Activated CD8-positive, alpha-beta memory T cell treated with anti-CD3 and anti-CD28 coated beads, Interleukin-2, amount 10 ng/mL, durations not matched to agents 7 days and 5 days (primary cell): ENCODE measurements at regions not wholly inside any gene's neighbourhood (a gene's known extent, or its start where the extent isn't known, plus 50 kb on each side); places are given as distances from the start of the nearest gene placed in this dataset.
"Not testable (repeated sequence)": the region's sequence is repeated elsewhere in the genome, so short reads cannot be mapped to it uniquely, and the experiment has no call there.

Experiments used
- ATAC-seq: fragments of 150-1000 bp; cut with Tn5 transposase; one replicate; pipeline ENCODE4 v1.10.0; 2021; ENCODE audit warnings: moderate library complexity
- CTCF ChIA-PET: fragments of 350-600 bp; sonication (Branson Sonifier 250); formaldehyde crosslinking; loops from one replicate; lab custom pipeline; 2021; ENCODE audit warnings: antibody characterized with exemption; lab: Charles Lee
- DNase-seq: peaks from one replicate; pipeline ENCODE4 v3.0.0-alpha.2; 2020
- H3K27ac Mint-ChIP-seq: one replicate; pipeline ENCODE4 v1.8.0; 2021; ENCODE audit warnings: mild to moderate bottlenecking, mixed read lengths
- H3K27me3 Mint-ChIP-seq: one replicate; pipeline ENCODE4 v1.8.0; 2021; ENCODE audit warnings: mixed read lengths
- H3K36me3 Mint-ChIP-seq: one replicate; pipeline ENCODE4 v1.8.0; 2021; ENCODE audit warnings: mild to moderate bottlenecking, mixed read lengths
- H3K4me1 Mint-ChIP-seq: one replicate; pipeline ENCODE4 v1.8.0; 2021; ENCODE audit warnings: mixed read lengths
- H3K4me3 Mint-ChIP-seq: one replicate; pipeline ENCODE4 v1.8.0; 2021; ENCODE audit warnings: mild to moderate bottlenecking, moderate library complexity, mixed read lengths
- H3K9me3 Mint-ChIP-seq: one replicate; pipeline ENCODE4 v1.8.0; 2022; ENCODE audit warnings: low read depth, mixed read lengths

GRCh38 chr7:133169167-133169822 is 83.6 kb upstream of the EXOC4 start:
- H3K4me1 Mint-ChIP-seq, H3K9me3 Mint-ChIP-seq, ATAC-seq, H3K27ac Mint-ChIP-seq, H3K36me3 Mint-ChIP-seq, DNase-seq, CTCF ChIA-PET, H3K4me3 Mint-ChIP-seq: not testable (repeated sequence)
- peaks cover 36% of the 10 kb centered on the region for H3K27me3 Mint-ChIP-seq

GRCh38 chr7:133177476-133177875 is 75.4 kb upstream of the EXOC4 start:
- ATAC-seq, H3K4me3 Mint-ChIP-seq, H3K36me3 Mint-ChIP-seq, H3K27ac Mint-ChIP-seq, H3K9me3 Mint-ChIP-seq, DNase-seq, H3K4me1 Mint-ChIP-seq, CTCF ChIA-PET: not testable (repeated sequence)
- peaks cover 14% of the 10 kb centered on the region for H3K27me3 Mint-ChIP-seq

GRCh38 chr7:133180717-133181116 is 72.2 kb upstream of the EXOC4 start:
- Mint-ChIP-seq H3K4me1 (no peaks in the 10 kb centered on the region), H3K27ac (no peak overlapping the region), H3K27me3 (peaks cover 7% of the 10 kb centered on the region), H3K4me3 (no peak overlapping the region), H3K36me3 (no peaks in the 10 kb centered on the region), H3K9me3 (no peaks in the 10 kb centered on the region)
- no peak for ATAC-seq
- DNase-seq: no peak
- CTCF ChIA-PET: no interaction called here

GRCh38 chr7:133183042-133183794 is 69.7 kb upstream of the EXOC4 start:
- Mint-ChIP-seq H3K4me1 (no peaks in the 10 kb centered on the region), H3K27me3 (peaks cover 9% of the 10 kb centered on the region), H3K27ac (no peak overlapping the region), H3K4me3 (no peak overlapping the region), H3K9me3 (no peaks in the 10 kb centered on the region), H3K36me3 (no peaks in the 10 kb centered on the region)
- DNase-seq (no peak), ATAC-seq (no peak)
- CTCF ChIA-PET: no interaction called here

- H3K4me1 Mint-ChIP-seq: no peaks in the 10 kb centered on the region
- peaks cover 3% of the 10 kb centered on the region for H3K27me3 Mint-ChIP-seq
- H3K9me3 Mint-ChIP-seq: no peaks in the 10 kb centered on the region
- DNase-seq (no peak), ATAC-seq (no peak)
- H3K4me3 Mint-ChIP-seq: no peak overlapping the region
- H3K36me3 Mint-ChIP-seq: no peaks in the 10 kb centered on the region
- CTCF ChIA-PET: no interaction called here
- H3K27ac Mint-ChIP-seq: no peak overlapping the region
Observed at GRCh38 chr7:133183969-133184368, 68.9 kb upstream of the EXOC4 start.

DNA sequence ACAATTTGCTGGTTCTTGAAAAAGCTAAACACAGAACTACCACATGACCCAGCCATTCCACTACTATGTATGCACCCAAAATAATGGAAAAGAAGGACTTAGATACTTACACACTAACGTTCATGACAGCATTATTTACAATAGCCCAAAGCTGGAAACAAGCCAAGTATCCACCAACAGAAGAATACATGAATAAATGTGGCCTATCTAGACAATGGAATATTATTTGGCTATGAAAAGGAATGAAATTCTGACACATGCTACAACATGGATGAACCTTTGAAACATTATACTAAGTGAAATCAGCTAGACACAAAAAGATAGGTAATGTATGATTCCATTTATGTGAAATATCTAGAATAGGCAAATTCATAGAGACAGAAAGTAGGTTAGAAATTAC is 67.4 kb upstream of the EXOC4 start:
- Mint-ChIP-seq H3K4me3 (no peak overlapping the region), H3K27ac (no peak overlapping the region), H3K27me3 (peaks cover 3% of the 10 kb centered on the region), H3K36me3 (no peaks in the 10 kb centered on the region), H3K9me3 (no peaks in the 10 kb centered on the region), H3K4me1 (no peaks in the 10 kb centered on the region)
- CTCF ChIA-PET: no interaction called here
- ATAC-seq (no peak), DNase-seq (no peak)

GRCh38 chr7:133186060-133186459 is 66.8 kb upstream of the EXOC4 start:
- ATAC-seq (no peak), DNase-seq (no peak)
- CTCF ChIA-PET: no interaction called here
- Mint-ChIP-seq H3K4me3 (no peak overlapping the region), H3K4me1 (no peaks in the 10 kb centered on the region), H3K36me3 (no peaks in the 10 kb centered on the region), H3K27me3 (peaks cover 3% of the 10 kb centered on the region), H3K27ac (no peak overlapping the region), H3K9me3 (no peaks in the 10 kb centered on the region)

DNA sequence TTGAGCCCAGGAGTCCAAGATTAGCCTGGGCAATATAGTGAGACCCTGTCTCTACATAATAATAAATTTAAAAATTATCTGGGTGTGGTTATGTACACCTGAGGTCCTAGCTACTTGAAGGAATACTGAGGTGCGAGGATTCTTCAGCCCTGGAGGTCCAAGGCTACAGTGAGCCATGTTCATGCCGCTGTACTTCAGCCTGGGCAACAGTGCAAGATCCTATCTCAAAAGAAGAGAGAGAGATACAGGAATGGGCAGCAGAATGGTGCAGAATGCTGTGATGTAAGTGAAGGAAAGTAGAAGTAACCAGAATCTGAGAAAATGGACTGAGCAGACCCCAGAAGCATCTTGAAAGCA is 62.7 kb upstream of the EXOC4 start:
- Mint-ChIP-seq H3K4me1 (no peaks in the 10 kb centered on the region), H3K36me3 (no peaks in the 10 kb centered on the region), H3K27me3 (peaks cover 12% of the 10 kb centered on the region), H3K4me3 (no peak overlapping the region), H3K27ac (no peak overlapping the region), H3K9me3 (no peaks in the 10 kb centered on the region)
- DNase-seq (no peak), ATAC-seq (no peak)
- CTCF ChIA-PET: no interaction called here

DNA sequence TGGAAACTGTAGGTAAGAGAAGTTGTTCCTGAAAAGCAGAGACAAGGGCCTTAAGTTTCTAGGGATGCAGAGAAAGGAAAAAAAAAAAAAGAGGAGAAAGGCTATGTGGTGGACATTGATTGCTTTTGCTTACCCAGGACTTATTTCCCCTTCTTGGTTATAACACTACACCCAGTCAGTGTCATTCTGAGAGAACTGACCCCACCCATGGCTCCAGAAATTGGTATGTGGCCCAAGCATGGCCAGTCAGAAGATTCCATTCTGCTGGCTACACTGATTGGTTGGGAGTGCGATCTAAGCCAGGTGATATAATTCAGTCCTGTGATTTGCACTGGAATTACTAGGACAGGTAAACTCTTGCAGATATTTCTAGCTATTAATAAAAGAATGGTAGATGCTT is 62.2 kb upstream of the EXOC4 start:
- H3K9me3 Mint-ChIP-seq: no peaks in the 10 kb centered on the region
- peaks cover 14% of the 10 kb centered on the region for H3K27me3 Mint-ChIP-seq
- DNase-seq (no peak), ATAC-seq (no peak)
- no peaks in the 10 kb centered on the region for H3K4me1 Mint-ChIP-seq
- H3K27ac Mint-ChIP-seq: no peak overlapping the region
- CTCF ChIA-PET: interaction anchor here (0.8 kb wide), 1 partner anchor 11 kb away, joined by 3 read pairs; no protein-coding TSS in a partner anchor
- H3K4me3 Mint-ChIP-seq: no peak overlapping the region
- no peaks in the 10 kb centered on the region for H3K36me3 Mint-ChIP-seq

DNA sequence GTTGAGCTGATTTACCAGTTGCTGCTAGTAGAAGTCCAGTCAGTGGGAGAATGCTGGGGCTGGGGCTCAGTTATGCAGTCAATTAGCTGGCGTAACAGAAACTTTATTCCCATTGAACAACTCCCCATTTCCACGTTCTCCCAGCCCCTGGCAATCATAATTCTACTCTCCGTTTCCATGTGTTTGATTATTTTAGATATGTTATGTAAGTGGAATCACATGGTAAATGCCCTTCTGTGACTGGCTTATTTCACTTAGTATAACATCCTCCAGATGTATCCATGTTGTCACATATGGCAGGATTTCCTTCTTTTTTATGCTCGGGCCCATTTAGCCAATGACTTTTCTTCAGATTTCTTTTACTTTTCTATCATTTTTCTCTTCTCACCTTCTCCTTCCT is 61.1 kb upstream of the EXOC4 start:
- no peak for ATAC-seq
- peaks cover 20% of the 10 kb centered on the region for H3K27me3 Mint-ChIP-seq
- CTCF ChIA-PET: no interaction called here
- no peak for DNase-seq
- H3K4me3 Mint-ChIP-seq: no peak overlapping the region
- no peaks in the 10 kb centered on the region for H3K36me3 Mint-ChIP-seq
- no peak overlapping the region for H3K27ac Mint-ChIP-seq
- no peaks in the 10 kb centered on the region for H3K9me3 Mint-ChIP-seq
- no peaks in the 10 kb centered on the region for H3K4me1 Mint-ChIP-seq

- CTCF ChIA-PET: no interaction called here
- DNase-seq (no peak), ATAC-seq (no peak)
- Mint-ChIP-seq H3K4me3 (no peak overlapping the region), H3K4me1 (no peaks in the 10 kb centered on the region), H3K27ac (no peak overlapping the region), H3K9me3 (no peaks in the 10 kb centered on the region), H3K36me3 (no peaks in the 10 kb centered on the region), H3K27me3 (peaks cover 30% of the 10 kb centered on the region)
Observed at GRCh38 chr7:133195868-133196267, 57.0 kb upstream of the EXOC4 start.

DNA sequence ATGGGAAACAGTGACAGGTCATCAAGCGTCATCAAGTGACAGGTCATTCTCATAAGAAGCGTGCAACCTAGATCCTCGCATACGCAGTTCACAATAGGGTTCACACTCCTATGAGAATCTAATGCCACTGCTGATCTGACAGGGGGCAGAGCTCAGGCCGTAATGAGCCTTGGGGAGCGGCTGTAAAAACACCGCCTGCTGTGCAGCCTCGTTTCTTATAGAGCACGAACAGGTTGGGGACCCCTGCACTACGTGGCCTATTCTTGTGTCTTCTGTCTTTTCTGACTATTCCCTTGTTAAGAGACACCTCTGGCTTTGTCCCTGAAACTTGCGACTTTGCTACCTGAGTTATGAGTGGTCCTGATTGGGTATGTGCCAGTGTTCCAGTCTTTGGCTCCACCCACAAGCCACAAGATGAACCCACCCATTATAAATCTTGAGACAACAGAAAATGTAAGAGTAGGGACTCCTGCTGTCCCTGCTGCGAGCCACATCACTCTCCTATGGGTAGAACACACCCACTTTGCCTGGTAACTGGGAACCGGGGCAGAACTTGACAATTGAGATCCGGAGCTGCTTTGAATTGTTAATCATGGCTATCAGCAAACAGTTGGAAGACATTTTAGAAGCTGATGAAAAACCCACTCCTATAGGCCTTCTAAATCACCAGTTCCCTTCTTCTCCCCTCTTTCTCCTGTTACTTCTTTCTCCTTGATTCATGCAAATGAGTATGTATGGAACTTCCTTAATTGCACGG is 55.8 kb upstream of the EXOC4 start:
- no peaks in the 10 kb centered on the region for H3K4me1 Mint-ChIP-seq
- no peak overlapping the region for H3K27ac Mint-ChIP-seq
- H3K36me3 Mint-ChIP-seq: no peaks in the 10 kb centered on the region
- peaks cover 24% of the 10 kb centered on the region for H3K27me3 Mint-ChIP-seq
- no peaks in the 10 kb centered on the region for H3K9me3 Mint-ChIP-seq
- CTCF ChIA-PET: no interaction called here
- DNase-seq (no peak), ATAC-seq (no peak)
- no peak overlapping the region for H3K4me3 Mint-ChIP-seq

- Mint-ChIP-seq H3K27me3 (peaks cover 23% of the 10 kb centered on the region), H3K4me1 (no peaks in the 10 kb centered on the region), H3K36me3 (no peaks in the 10 kb centered on the region), H3K9me3 (no peaks in the 10 kb centered on the region), H3K27ac (no peak overlapping the region), H3K4me3 (no peak overlapping the region)
- ATAC-seq: no peak
- CTCF ChIA-PET: no interaction called here
- no peak for DNase-seq
Observed at GRCh38 chr7:133197972-133198544, 54.8 kb upstream of the EXOC4 start.
